H1 (cell line): ENCODE measurements at regions not wholly inside any gene's neighbourhood (a gene's known extent, or its start where the extent isn't known, plus 50 kb on each side); places are given as distances from the start of the nearest gene placed in this dataset.

Experiments used
- CTCF ChIA-PET: fragments of 300-600 bp; sonication (Branson Sonifier 250); formaldehyde crosslinking; loops from one replicate; lab custom pipeline; 2021; ENCODE audit not compliant: partially characterized antibody; lab: Charles Lee
- POLR2A ChIA-PET: fragments of 300-600 bp; sonication (Branson Sonifier 250); formaldehyde crosslinking; loops from one replicate; lab custom pipeline; 2021; ENCODE audit warnings: inconsistent platforms; ENCODE audit not compliant: partially characterized antibody; lab: Charles Lee
- DNase-seq, 2 experiments: peaks; one replicate each; pipeline versions ENCODE4 v3.0.0 to v3.0.0-alpha.2; 2010 to 2022; ENCODE audit warnings: low spot score in 2 of 2, low read depth in 1 of 2, mixed read lengths in 1 of 2
- FAIRE-seq: peaks from 2 replicates; lab custom pipeline; 2011; peaks lifted over from hg19 to GRCh38; lab: Jason Lieb, UNC
- H2AFZ ChIP-seq: 2 replicates; pipeline ENCODE4 v1.8.1; 2012; ENCODE audit warnings: low read length, inconsistent platforms
- H2AK5ac ChIP-seq: 2 replicates; pipeline ENCODE4 v1.6.1; 2013; ENCODE audit warnings: low read depth, low read length
- H2BK120ac ChIP-seq: replicated peaks from 2 replicates; pipeline ENCODE3; 2013; ENCODE audit warnings: low read depth, low read length, inconsistent platforms
- H2BK12ac ChIP-seq: 2 replicates; pipeline ENCODE4 v1.6.1; 2013; ENCODE audit warnings: low read depth, low read length
- H2BK15ac ChIP-seq: 2 replicates; pipeline ENCODE4 v1.6.1; 2013; ENCODE audit warnings: low read length
- H2BK20ac ChIP-seq: 2 replicates; pipeline ENCODE4 v1.6.1; 2013; ENCODE audit warnings: low read length
- H2BK5ac ChIP-seq: 2 replicates; pipeline ENCODE4 v1.6.1; 2013; ENCODE audit warnings: low read depth, low read length
- H3K14ac ChIP-seq: 2 replicates; pipeline ENCODE4 v1.6.1; 2013; ENCODE audit warnings: inconsistent platforms; ENCODE audit not compliant: insufficient read length
- H3K18ac ChIP-seq: 2 replicates; pipeline ENCODE4 v1.6.1; 2013; ENCODE audit warnings: low read length; ENCODE audit errors: extremely low read depth
- H3K23ac ChIP-seq: 2 replicates; pipeline ENCODE4 v1.6.1; 2013; ENCODE audit warnings: inconsistent platforms; ENCODE audit not compliant: insufficient read length
- H3K23me2 ChIP-seq: 2 replicates; pipeline ENCODE4 v1.6.1; 2013; ENCODE audit warnings: low read depth, low read length
- H3K27ac ChIP-seq: 2 replicates; pipeline ENCODE4 v1.6.1; 2011; ENCODE audit warnings: low read depth, low read length, inconsistent platforms
- H3K27me3 ChIP-seq, 4 experiments: replicated peaks in 1 of 4; 1 replicate in 1 of 4; 2 replicates in 3 of 4; pipeline versions ENCODE4 v1.6.1 to v1.8.1; 2011 to 2013; ENCODE audit warnings: low read length in 3 of 4, mild to moderate bottlenecking in 3 of 4, inconsistent platforms in 2 of 4, mixed read lengths in 2 of 4, moderate library complexity in 1 of 4; ENCODE audit not compliant: control insufficient read depth in 3 of 4, insufficient read depth in 3 of 4; ENCODE audit errors: extremely low read depth in 1 of 4
- H3K36me3 ChIP-seq, 4 experiments: 2 replicates each; pipeline versions ENCODE4 v1.6.1 to v1.8.1; 2011 to 2013; ENCODE audit warnings: mild to moderate bottlenecking in 4 of 4, low read length in 3 of 4, moderate library complexity in 2 of 4, control low read depth in 1 of 4, inconsistent platforms in 1 of 4; ENCODE audit not compliant: insufficient read depth in 4 of 4, control insufficient read depth in 2 of 4
- H3K4ac ChIP-seq: replicated peaks from 2 replicates; pipeline ENCODE3; 2013; ENCODE audit warnings: low read length, low read depth, mixed read lengths, inconsistent platforms; ENCODE audit not compliant: insufficient read length
- H3K4me1 ChIP-seq, 4 experiments: replicated peaks in 1 of 4; 1 replicate in 1 of 4; 2 replicates in 3 of 4; pipeline versions ENCODE4 v1.6.1 to v1.8.1; 2011 to 2013; ENCODE audit warnings: low read length in 3 of 4, inconsistent platforms in 2 of 4, mixed read lengths in 1 of 4; ENCODE audit not compliant: insufficient read depth in 4 of 4, control insufficient read depth in 3 of 4
- H3K4me2 ChIP-seq, 2 experiments: 2 replicates each; pipeline versions ENCODE4 v1.6.1 to v1.8.1; 2011 to 2013; ENCODE audit warnings: low read depth in 2 of 2, low read length in 2 of 2, control low read depth in 1 of 2, inconsistent platforms in 1 of 2, mild to moderate bottlenecking in 1 of 2; ENCODE audit not compliant: insufficient read depth in 1 of 2
- H3K4me3 ChIP-seq, 4 experiments: fragments of 200-600, 300-600 bp in 1 of 4; sonication (generic), shearing (Covaris generic), sonication (Bioruptor Twin) in 1 of 4; 2 replicates each; pipeline versions ENCODE4 v1.5.1 to v1.8.1; 2011 to 2016; ENCODE audit warnings: low read length in 4 of 4, low read depth in 3 of 4, control low read depth in 2 of 4, inconsistent platforms in 2 of 4, mild to moderate bottlenecking in 2 of 4, mixed read lengths in 1 of 4, moderate library complexity in 1 of 4; ENCODE audit not compliant: insufficient read depth in 2 of 4; ENCODE audit errors: extremely low read depth in 1 of 4
- H3K56ac ChIP-seq: replicated peaks from 2 replicates; pipeline ENCODE3; 2013; ENCODE audit warnings: low read depth, mild to moderate bottlenecking, mixed read lengths, low read length, inconsistent platforms; ENCODE audit not compliant: insufficient read length
- H3K79me1 ChIP-seq: 2 replicates; pipeline ENCODE4 v1.6.1; 2013; ENCODE audit warnings: low read depth, low read length, control low read depth
- H3K79me2 ChIP-seq, 2 experiments: 2 replicates each; pipeline versions ENCODE4 v1.6.1 to v1.8.1; 2012 to 2013; ENCODE audit warnings: low read length in 2 of 2, mild to moderate bottlenecking in 2 of 2, inconsistent platforms in 1 of 2; ENCODE audit not compliant: insufficient read depth in 2 of 2, control insufficient read depth in 1 of 2
- H3K9ac ChIP-seq, 4 experiments: replicated peaks in 1 of 4; 1 replicate in 1 of 4; 2 replicates in 3 of 4; pipeline versions ENCODE4 v1.6.1 to v1.8.1; 2011 to 2013; ENCODE audit warnings: low read depth in 3 of 4, low read length in 3 of 4, control low read depth in 2 of 4, mild to moderate bottlenecking in 2 of 4, moderate library complexity in 2 of 4, inconsistent platforms in 1 of 4; ENCODE audit errors: extremely low read depth in 1 of 4
- H3K9me3 ChIP-seq, 2 experiments: 2 replicates each; pipeline versions ENCODE4 v1.6.1 to v1.8.1; 2012 to 2013; ENCODE audit warnings: mild to moderate bottlenecking in 2 of 2, moderate library complexity in 2 of 2, control low read depth in 1 of 2, inconsistent platforms in 1 of 2, low read depth in 1 of 2, low read length in 1 of 2, mixed read lengths in 1 of 2; ENCODE audit not compliant: insufficient read depth in 2 of 2
- H4K20me1 ChIP-seq, 2 experiments: replicated peaks in 1 of 2; 2 replicates each; pipeline versions ENCODE3 to v1.8.1; 2011 to 2013; ENCODE audit warnings: inconsistent platforms in 2 of 2, low read length in 2 of 2, mild to moderate bottlenecking in 1 of 2; ENCODE audit not compliant: insufficient read depth in 2 of 2, control insufficient read depth in 1 of 2
- H4K5ac ChIP-seq: 2 replicates; pipeline ENCODE4 v1.6.1; 2013; ENCODE audit warnings: low read length, low read depth, mixed read lengths, inconsistent platforms; ENCODE audit not compliant: insufficient read length
- H4K8ac ChIP-seq: 2 replicates; pipeline ENCODE4 v1.8.0; 2013; ENCODE audit warnings: mild to moderate bottlenecking, moderate library complexity, low read length, inconsistent platforms; ENCODE audit not compliant: insufficient read depth; ENCODE audit errors: extremely low read depth
- H4K91ac ChIP-seq: replicated peaks from 2 replicates; pipeline ENCODE3; 2013; ENCODE audit warnings: low read length, mixed read lengths, inconsistent platforms; ENCODE audit not compliant: insufficient read length
- CBX8 ChIP-seq: fragments of 300-800, 300-1000 bp; sonication (generic); IDR thresholded peaks from 2 replicates; pipeline ENCODE4 v1.7.1; 2016; ENCODE audit warnings: low read depth, low read length, borderline replicate concordance
- CHD2 ChIP-seq: IDR thresholded peaks from 2 replicates; pipeline ENCODE4 v1.6.1; 2012; ENCODE audit warnings: low read length, improper control_type of control experiment
- TEAD4 ChIP-seq: IDR thresholded peaks from 2 replicates; pipeline ENCODE4 v1.6.1; 2012; ENCODE audit warnings: low read depth, low read length, inconsistent platforms, mixed read lengths
- WGBS, 2 experiments: shearing (Covaris generic) in 1 of 2; methylation state at CpG; one replicate each; pipeline versions ENCODE4 v1.1.6 to v1.1.7; 2013 to 2015; ENCODE audit warnings: low lambda C conversion rate in 2 of 2, mixed read lengths in 2 of 2, inconsistent platforms in 1 of 2, low coverage in 1 of 2, missing lambda C conversion rate in 1 of 2; ENCODE audit not compliant: insufficient replicate concordance in 2 of 2, insufficient coverage in 1 of 2, insufficient read length in 1 of 2; ENCODE audit errors: extremely low coverage in 1 of 2, missing lambda C conversion rate in 1 of 2; 5-methylcytosine and 5-hydroxymethylcytosine counted together

GRCh38 chr21:35268261-35268660 lies 219.2 kb upstream of the RUNX1 start:
- FAIRE-seq: no peak
- Histone ChIP-seq H3K18ac (no peak overlapping the region), H4K91ac (no peak overlapping the region), H2AFZ (no peak overlapping the region), H2BK5ac (no peak overlapping the region), H4K20me1 (no peaks in the 10 kb centered on the region), H3K36me3 (no peaks in the 10 kb centered on the region), H2BK120ac (no peak overlapping the region), H3K27ac (no peak overlapping the region), H3K9me3 (no peaks in the 10 kb centered on the region; a peak in 1 of 4 replicates), H4K5ac (no peak overlapping the region), H2AK5ac (no peak overlapping the region), H3K9ac (no peak overlapping the region), H4K8ac (no peak overlapping the region), H3K4ac (no peak overlapping the region), H3K27me3 (no peaks in the 10 kb centered on the region), H3K23me2 (no peaks in the 10 kb centered on the region; the same call in 1 of the 2 replicates), H3K4me3 (no peak overlapping the region), H3K4me1 (no peaks in the 10 kb centered on the region), H3K14ac (no peak overlapping the region), H2BK12ac (no peak overlapping the region), H3K4me2 (no peak overlapping the region), H3K23ac (no peak overlapping the region), H2BK15ac (no peak overlapping the region), H3K79me1 (no peaks in the 10 kb centered on the region), H2BK20ac (no peak overlapping the region), H3K56ac (no peak overlapping the region), H3K79me2 (no peaks in the 10 kb centered on the region)
- TF ChIP-seq CBX8: no peak
- no peak for TF ChIP-seq TEAD4
- TF ChIP-seq CHD2: no peak
- no peak for DNase-seq
- 100% methylated on average over 1 of the region's 1 CpG; no CpG with 5 or more reads in 1 of the 2 experiments for WGBS, 2 experiments
- ChIA-PET POLR2A (no interaction called here), CTCF (no interaction called here)
